HEK293 (cell line): ENCODE measurements at regions not wholly inside any gene's neighbourhood (a gene's known extent, or its start where the extent isn't known, plus 50 kb on each side); places are given as distances from the start of the nearest gene placed in this dataset.

ENCODE experiments used
- KLF10 ChIP-seq: fragments of 450-650 bp; IDR thresholded peaks from 2 replicates; pipeline ENCODE4 v1.5.1; 2018; ENCODE audit warnings: missing biosample characterization, mild to moderate bottlenecking, missing genetic modification characterization
- SCRT2 ChIP-seq: fragments of 450-650 bp; formaldehyde crosslinking; IDR thresholded peaks from 2 replicates; pipeline ENCODE4 v1.5.1; 2016; ENCODE audit warnings: missing biosample characterization, missing genetic modification characterization
- YY1 ChIP-seq: fragments of 450-650 bp; formaldehyde crosslinking; IDR thresholded peaks from 2 replicates; pipeline ENCODE4 v1.5.1; 2018; ENCODE audit warnings: missing biosample characterization, missing genetic modification characterization
- ZBTB48 ChIP-seq: fragments of 450-650 bp; formaldehyde crosslinking; IDR thresholded peaks from 2 replicates; pipeline ENCODE4 v1.5.1; 2016; ENCODE audit warnings: missing biosample characterization, missing genetic modification characterization
- ZBTB7A ChIP-seq: fragments of 450-650 bp; formaldehyde crosslinking; IDR thresholded peaks from 2 replicates; pipeline ENCODE4 v1.5.1; 2016; ENCODE audit warnings: low read depth, missing biosample characterization, missing genetic modification characterization
- ZNF121 ChIP-seq: fragments of 450-650 bp; formaldehyde crosslinking; IDR thresholded peaks from 2 replicates; pipeline ENCODE4 v1.5.1; 2016; ENCODE audit warnings: missing biosample characterization, missing genetic modification characterization
- TF ChIP-seq, protein P1 (sequence below): fragments of 450-650 bp; formaldehyde crosslinking; IDR thresholded peaks from 2 replicates; pipeline ENCODE4 v1.5.1; 2016; ENCODE audit warnings: missing biosample characterization, missing genetic modification characterization
- TF ChIP-seq, protein P2 (sequence below): fragments of 450-650 bp; formaldehyde crosslinking; IDR thresholded peaks from 2 replicates; pipeline ENCODE4 v1.5.1; 2016; ENCODE audit warnings: missing biosample characterization, missing genetic modification characterization

DNA sequence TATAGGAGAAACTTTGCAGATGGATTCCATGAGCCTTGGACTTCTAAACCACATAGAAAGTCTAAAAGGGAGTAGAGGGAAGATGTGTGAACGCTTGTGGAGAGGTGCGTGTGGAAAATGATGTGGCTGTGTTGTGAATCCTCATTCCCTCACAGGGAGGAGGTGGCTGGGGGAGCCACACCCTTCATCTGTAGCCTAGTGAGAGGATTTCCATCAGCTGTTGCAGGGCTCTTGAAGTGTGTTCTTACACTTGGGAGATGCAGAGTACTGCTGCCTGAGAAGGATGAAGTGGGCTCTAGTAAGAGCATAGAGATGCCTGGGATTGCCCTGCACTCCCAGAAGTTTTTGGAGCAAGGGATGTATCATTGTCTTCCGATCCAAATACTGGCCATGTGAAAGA lies 279.6 kb downstream of the QKI start:
- TF ChIP-seq ZBTB7A (no peak), ZBTB48 (no peak), SCRT2 (tag by site-specific recombination) (no peak), ZNF121 (tag by site-specific recombination) (no peak), YY1 (tag by site-specific recombination) (no peak), KLF10 (tag by site-specific recombination) (no peak)
- TF ChIP-seq, protein P1, sequence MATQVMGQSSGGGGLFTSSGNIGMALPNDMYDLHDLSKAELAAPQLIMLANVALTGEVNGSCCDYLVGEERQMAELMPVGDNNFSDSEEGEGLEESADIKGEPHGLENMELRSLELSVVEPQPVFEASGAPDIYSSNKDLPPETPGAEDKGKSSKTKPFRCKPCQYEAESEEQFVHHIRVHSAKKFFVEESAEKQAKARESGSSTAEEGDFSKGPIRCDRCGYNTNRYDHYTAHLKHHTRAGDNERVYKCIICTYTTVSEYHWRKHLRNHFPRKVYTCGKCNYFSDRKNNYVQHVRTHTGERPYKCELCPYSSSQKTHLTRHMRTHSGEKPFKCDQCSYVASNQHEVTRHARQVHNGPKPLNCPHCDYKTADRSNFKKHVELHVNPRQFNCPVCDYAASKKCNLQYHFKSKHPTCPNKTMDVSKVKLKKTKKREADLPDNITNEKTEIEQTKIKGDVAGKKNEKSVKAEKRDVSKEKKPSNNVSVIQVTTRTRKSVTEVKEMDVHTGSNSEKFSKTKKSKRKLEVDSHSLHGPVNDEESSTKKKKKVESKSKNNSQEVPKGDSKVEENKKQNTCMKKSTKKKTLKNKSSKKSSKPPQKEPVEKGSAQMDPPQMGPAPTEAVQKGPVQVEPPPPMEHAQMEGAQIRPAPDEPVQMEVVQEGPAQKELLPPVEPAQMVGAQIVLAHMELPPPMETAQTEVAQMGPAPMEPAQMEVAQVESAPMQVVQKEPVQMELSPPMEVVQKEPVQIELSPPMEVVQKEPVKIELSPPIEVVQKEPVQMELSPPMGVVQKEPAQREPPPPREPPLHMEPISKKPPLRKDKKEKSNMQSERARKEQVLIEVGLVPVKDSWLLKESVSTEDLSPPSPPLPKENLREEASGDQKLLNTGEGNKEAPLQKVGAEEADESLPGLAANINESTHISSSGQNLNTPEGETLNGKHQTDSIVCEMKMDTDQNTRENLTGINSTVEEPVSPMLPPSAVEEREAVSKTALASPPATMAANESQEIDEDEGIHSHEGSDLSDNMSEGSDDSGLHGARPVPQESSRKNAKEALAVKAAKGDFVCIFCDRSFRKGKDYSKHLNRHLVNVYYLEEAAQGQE, result no peak
- TF ChIP-seq, protein P2, sequence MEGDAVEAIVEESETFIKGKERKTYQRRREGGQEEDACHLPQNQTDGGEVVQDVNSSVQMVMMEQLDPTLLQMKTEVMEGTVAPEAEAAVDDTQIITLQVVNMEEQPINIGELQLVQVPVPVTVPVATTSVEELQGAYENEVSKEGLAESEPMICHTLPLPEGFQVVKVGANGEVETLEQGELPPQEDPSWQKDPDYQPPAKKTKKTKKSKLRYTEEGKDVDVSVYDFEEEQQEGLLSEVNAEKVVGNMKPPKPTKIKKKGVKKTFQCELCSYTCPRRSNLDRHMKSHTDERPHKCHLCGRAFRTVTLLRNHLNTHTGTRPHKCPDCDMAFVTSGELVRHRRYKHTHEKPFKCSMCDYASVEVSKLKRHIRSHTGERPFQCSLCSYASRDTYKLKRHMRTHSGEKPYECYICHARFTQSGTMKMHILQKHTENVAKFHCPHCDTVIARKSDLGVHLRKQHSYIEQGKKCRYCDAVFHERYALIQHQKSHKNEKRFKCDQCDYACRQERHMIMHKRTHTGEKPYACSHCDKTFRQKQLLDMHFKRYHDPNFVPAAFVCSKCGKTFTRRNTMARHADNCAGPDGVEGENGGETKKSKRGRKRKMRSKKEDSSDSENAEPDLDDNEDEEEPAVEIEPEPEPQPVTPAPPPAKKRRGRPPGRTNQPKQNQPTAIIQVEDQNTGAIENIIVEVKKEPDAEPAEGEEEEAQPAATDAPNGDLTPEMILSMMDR (tag by site-specific recombination), result no peak
